ENCODE measurements at regions not wholly inside any gene's neighbourhood (a gene's known extent, or its start where the extent isn't known, plus 50 kb on each side); places are given as distances from the start of the nearest gene placed in this dataset.

- TF ChIP-seq CTCF (IDR thresholded peaks at IDR 0.05) (no peak), POLR2A (IDR thresholded peaks at IDR 0.05) (no peak), POLR2AphosphoS5 (IDR thresholded peaks at IDR 0.05) (no peak), EP300 (IDR thresholded peaks at IDR 0.05) (no peak)
Measured at GRCh38 chr3:4197670-4198069, 105.5 kb upstream of the SETMAR start.
